GM19025 (cell line): ENCODE measurements at regions not wholly inside any gene's neighbourhood (a gene's known extent, or its start where the extent isn't known, plus 50 kb on each side); places are given as distances from the start of the nearest gene placed in this dataset.

ENCODE experiments used
- ATAC-seq: cut with Tn5 transposase; IDR thresholded peaks from one replicate; pipeline ENCODE4 v1.9.1; 2021; ENCODE audit warnings: mild to moderate bottlenecking, low read depth, moderate library complexity; ENCODE audit not compliant: unreplicated experiment

- no peak for ATAC-seq
Measured at GRCh38 chr12:126667339-126667738, 1599.6 kb upstream of the TMEM132C start.

GRCh38 chr12:126668538-126668937 lies 1598.4 kb upstream of the TMEM132C start:
- no peak for ATAC-seq

- ATAC-seq, result no peak
Measured at GRCh38 chr12:126668961-126669360, 1598.0 kb upstream of the TMEM132C start.

- ATAC-seq, result no peak
Measured at GRCh38 chr12:126676434-126676833, 1590.5 kb upstream of the TMEM132C start.

DNA sequence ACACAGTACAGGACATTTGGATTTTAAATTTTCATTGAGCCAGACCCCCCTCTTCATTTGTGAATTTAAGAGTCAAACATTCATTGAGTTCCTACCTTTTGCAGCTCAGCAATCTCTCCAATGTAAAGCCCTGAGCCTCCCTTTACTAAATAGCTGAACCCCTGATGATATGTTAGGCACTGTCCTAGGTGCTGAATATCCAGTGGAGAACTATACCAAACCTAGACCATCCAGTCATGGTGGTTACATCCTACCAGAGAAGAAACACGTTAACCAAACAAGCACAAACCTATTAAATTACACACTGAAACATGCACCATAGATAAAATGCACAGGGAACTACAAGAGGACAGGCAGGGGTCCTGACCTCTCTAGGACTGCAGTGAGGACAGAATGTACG lies 1585.3 kb upstream of the TMEM132C start:
- no peak for ATAC-seq

DNA sequence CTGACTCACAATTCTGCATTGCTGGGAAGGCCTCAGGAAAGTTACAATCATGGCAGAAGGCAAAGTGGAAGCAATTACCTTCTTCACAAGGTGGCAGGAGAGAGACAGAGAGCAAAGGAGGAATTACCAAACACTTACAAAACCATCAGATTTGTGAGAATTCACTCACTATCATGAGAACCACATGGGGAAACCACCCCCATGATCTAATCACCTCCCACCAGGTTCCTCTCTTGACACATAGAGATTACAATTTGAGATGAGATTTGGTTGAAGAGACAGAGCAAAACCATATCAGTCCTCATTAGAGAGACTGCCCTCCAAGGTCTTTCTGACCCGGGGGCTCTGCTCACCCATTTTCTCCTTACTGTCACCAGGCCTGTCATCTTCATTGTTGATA lies 1582.3 kb upstream of the TMEM132C start:
- no peak for ATAC-seq

DNA sequence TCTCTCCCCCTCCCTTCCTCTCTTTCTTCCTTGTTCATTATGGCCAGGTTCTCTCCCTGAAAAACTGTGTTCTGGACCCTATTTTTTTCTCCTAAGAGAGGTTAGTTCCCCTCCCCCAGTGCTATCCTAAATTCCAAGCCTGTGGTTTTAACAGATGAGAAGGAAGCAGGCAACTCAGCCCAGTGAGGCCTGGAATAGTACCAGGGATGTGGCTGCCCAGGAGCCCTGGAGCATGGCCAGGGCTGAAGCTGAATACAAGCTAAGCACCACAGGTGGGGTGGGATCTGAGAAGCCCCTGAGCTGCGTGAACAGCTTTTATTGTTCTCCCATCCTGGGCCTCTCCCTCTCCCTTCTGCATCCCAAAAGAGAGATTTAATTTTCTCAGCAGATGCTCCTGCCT lies 1581.3 kb upstream of the TMEM132C start:
- no peak for ATAC-seq

DNA sequence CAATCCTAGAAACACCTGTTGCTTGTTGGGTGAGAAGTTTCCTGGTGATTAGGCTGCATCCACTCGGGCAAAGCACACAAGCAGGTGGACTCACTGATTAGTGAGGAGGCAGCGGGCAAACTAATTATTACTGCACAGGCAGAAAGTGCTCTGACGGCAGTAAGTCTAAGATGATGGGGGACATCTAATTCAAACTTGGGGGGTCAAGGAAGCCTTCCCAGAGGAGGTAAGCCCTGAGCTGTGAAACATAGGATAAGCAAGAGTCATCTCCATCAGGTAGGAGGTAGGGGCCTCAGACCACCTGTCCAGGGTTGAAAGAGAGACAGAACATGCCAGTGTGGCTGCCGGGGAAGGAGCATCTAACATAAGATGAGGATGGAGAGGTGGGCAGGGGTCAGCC lies 1578.4 kb upstream of the TMEM132C start:
- ATAC-seq, result no peak

GRCh38 chr12:126700096-126700495 lies 1566.9 kb upstream of the TMEM132C start:
- no peak for ATAC-seq

DNA sequence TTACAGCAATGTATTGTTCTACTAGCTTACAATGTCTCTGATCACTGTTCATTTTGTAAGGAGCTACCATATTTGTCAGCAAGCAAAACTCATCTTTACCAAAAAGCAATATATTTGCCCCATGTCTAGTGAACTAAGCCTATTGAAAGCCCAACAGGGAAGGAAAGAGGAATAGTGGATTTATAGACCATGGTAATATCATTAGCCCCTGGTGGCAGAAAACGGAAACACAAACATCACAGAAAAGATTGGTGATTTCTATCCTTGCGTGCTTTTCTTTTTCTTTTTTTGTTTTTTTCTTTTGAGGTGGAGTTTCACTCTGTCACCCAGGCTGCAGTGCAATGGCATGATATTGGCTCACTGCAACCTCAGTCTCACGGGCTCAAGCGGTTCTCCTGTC lies 1562.4 kb upstream of the TMEM132C start:
- no peak for ATAC-seq

DNA sequence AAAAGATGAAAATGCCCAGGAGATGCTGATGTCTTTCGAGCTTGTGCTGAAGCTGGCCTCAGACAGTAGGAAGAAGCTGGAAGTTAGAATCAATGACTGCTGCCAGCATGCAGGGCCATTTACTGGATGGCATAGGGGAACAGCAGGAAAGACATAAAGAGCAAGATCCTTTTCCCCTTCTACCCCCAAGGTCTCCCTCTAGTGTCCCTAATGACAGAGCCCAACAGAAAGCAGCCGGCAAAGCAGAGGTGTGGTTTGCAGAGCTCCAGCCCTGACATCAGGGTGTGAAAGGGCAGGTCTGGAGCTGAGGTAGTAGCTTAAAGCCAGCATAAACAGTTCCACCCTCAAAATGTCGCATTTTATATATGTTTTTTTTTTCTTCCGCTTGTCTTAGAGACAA lies 1560.7 kb upstream of the TMEM132C start:
- no peak for ATAC-seq

DNA sequence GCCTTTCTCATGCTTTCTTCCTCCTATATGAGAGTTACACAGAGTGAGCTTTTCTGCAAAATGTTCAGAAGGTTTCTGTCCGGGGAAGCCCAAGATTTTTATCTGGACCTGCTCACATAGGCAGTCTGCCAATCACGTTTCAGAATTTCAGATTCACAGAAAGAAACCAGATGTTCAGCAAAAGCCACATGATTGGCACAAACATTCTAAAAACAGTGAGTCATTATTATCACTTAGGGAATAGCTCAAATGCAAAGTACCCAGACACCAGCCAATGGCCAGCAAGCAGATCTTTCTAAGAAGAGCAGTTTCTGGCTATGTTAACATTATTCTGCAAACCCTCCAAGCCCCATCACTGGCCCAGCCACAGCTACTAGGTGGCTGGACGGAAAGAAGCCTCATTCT lies 1558.5 kb upstream of the TMEM132C start:
- ATAC-seq, result no peak

DNA sequence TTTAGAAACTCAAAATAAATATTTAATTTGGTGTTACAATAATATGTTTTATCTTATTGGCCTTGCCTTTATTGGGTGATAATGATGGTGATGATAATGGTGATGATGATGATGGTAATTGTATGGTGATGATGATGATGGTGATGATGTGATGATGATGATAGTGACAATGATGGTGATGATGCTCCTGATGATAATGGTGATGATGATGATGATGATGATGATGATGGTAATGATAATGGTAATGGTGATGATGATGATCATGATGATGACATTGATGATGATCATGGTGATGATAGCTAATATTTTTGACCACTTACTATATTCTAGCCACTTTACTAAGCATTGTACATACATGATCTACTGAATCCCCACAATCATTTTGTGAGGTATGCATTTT lies 1548.6 kb upstream of the TMEM132C start:
- no peak for ATAC-seq

DNA sequence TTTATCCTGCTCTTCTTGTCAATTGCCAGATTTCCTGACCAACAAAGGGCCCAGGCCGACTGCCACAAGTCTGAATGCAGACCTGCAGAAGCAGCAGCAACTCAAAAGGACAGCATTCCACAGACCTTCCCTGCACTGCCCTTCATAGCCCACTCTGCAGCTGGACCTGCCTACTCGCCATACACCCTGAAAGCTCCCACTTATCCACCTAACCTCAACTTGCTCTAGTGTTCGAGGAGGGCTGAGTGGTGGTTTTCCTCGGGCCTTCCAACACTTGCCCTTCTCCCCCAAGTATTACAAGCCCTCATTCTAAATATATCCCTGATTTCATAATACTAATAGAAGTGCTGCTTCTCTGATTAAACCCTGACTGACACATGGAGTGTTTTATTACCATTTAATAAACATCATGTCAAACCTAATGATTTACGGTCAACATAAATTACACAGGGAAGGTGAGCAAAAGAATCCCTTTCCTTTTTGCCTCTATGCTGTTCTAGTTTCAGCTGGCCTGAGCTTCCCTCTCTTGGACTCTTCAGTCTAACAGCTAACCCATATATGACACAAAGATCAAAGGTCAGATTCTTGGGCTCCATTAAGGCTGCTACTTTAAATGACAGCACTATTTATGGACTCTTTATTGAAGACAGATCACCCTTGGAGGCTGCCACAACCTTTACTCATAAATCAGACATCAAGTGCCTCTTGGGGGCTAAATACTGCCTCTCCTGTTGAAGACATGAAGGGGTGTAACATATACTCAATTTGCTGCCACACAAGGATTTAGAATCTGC lies 1546.9 kb upstream of the TMEM132C start:
- ATAC-seq, result no peak

- no peak for ATAC-seq
Measured at GRCh38 chr12:126726481-126727217, 1540.3 kb upstream of the TMEM132C start.

DNA sequence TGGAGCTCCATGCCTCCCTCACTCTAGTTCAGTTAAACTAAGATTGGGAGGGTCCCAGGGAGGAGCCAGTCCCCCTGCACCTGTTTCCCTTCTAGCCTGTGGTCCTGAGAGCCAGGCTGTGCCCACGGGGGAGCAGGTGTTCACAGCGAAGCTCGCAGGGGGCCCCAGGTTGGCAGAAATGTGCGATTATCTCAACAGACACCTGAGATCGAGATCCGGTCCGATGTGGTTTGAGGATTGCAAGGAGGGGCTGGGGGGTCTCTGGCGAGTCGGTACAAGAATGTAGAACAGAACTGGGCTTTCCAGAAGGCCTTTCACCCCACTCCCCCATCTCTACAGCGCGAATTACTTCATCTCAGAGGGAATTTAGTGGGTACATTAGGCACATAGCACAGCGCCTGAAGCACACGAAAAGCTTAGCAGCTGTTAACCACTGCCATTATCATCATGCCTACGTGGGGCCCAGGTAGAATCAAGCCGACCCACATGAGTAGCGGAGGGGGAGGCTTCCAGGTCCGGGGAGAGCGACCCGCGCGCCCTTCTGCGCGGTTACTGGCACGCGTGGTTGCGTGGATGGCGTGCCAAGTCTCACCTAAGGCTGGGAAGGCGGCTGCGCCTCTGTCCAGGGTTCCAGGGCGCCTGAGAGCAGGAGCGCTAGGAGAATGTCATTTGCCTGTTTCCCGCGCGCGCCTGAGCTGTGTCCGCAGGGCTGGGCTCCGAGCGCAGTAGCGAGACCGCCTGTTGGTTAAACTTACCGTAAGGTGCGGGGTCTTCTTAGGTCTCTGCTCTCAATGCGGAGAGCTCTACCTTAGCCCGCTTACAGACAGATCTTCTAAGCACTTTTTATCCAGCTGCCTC lies 1539.5 kb upstream of the TMEM132C start:
- ATAC-seq, result no peak

- ATAC-seq, result no peak
Measured at GRCh38 chr12:126734296-126734695, 1532.7 kb upstream of the TMEM132C start.

DNA sequence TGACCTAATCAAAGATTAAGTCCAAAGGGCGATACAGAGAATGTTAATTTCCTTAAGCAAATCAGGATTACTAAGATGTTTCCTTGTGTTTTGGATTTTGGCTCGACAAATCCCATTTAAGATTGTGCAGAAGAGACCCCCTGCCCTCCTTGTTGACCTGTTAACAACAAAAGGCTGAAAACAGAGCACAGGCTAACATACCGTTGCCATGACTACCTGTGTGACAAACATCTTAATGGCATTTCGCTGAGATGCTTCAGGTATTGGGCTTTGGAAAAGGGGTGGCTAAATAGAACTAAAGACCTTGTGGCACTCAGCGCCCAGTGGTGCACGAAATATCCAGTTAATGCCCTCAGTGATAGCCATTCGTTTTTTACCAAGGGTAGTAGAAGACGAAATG lies 1532.3 kb upstream of the TMEM132C start:
- no peak for ATAC-seq

- no peak for ATAC-seq
Measured at GRCh38 chr12:126741536-126742240, 1525.3 kb upstream of the TMEM132C start.

DNA sequence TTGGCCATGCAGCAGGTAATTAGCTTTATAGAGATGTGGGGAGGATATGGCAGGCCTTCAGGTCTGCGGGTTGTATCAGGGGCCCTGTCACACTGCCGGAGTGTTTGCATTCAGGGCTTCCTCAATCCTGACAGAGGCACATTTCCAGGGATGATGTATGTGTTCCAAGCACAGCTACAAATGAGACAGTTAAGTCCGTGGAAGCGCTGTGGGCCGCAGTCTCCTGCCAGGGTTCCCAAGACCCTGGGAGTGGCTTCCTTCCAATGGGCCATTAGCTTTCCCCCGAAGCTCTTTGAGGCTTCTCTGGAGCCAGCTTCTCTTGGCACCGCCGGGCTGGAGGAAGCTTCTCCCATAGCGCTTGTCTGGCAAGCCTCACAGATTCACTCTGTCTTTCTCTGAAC lies 1524.7 kb upstream of the TMEM132C start:
- ATAC-seq, result no peak
